Astrocyte of the cerebellum (primary cell): ENCODE measurements at regions not wholly inside any gene's neighbourhood (a gene's known extent, or its start where the extent isn't known, plus 50 kb on each side); places are given as distances from the start of the nearest gene placed in this dataset.

Experiments
- DNase-seq: peaks from one replicate; pipeline ENCODE4 v3.0.0-alpha.2; 2011; ENCODE audit warnings: low read depth
- H3K4me3 ChIP-seq: 2 replicates; pipeline ENCODE4 v1.5.1; 2011; ENCODE audit warnings: mild to moderate bottlenecking, low read depth, low read length, moderate library complexity
- CTCF ChIP-seq: IDR thresholded peaks from 2 replicates; pipeline ENCODE4 v1.5.1; 2012; ENCODE audit warnings: low read length, low read depth, moderate library complexity, mild to moderate bottlenecking; ENCODE audit errors: missing control alignments
- in situ Hi-C: cut with HindIII; loops from 2 replicates; pipeline ENCODE4 v1.10.0; 2017; ENCODE audit warnings: low sequenced_read_pairs

GRCh38 chr3:89571298-89571697 lies 463.9 kb downstream of the EPHA3 start:
- DNase-seq = no peak
- no peak overlapping the region for H3K4me3 ChIP-seq
- in situ Hi-C loops = no loop called here
- no peak for TF ChIP-seq CTCF

- TF ChIP-seq CTCF = no peak
- in situ Hi-C loops = no loop called here
- DNase-seq = no peak
- H3K4me3 ChIP-seq = no peak overlapping the region
These were observed 464.3 kb downstream of the EPHA3 start for GRCh38 chr3:89571707-89572106.

- in situ Hi-C loops = no loop called here
- DNase-seq = no peak
- no peak overlapping the region for H3K4me3 ChIP-seq
- no peak for TF ChIP-seq CTCF
These were observed 464.8 kb downstream of the EPHA3 start for GRCh38 chr3:89572261-89572660.

- in situ Hi-C loops = no loop called here
- DNase-seq = no peak
These were observed 469.0 kb downstream of the EPHA3 start for GRCh38 chr3:89576417-89576816.

GRCh38 chr3:89577637-89578530 lies 470.5 kb downstream of the EPHA3 start:
- no peak for TF ChIP-seq CTCF
- in situ Hi-C loops = no loop called here
- no peak for DNase-seq
- H3K4me3 ChIP-seq = no peak overlapping the region

More at GRCh38 chr3:89576417-89576816, 469.0 kb downstream of the EPHA3 start:
- TF ChIP-seq CTCF = no peak
- no peak overlapping the region for H3K4me3 ChIP-seq

- DNase-seq = no peak
- H3K4me3 ChIP-seq = no peak overlapping the region
- in situ Hi-C loops = no loop called here
- TF ChIP-seq CTCF = no peak
These were observed 473.4 kb downstream of the EPHA3 start for GRCh38 chr3:89580859-89581258.

- no peak for TF ChIP-seq CTCF
- no peak overlapping the region for H3K4me3 ChIP-seq
- in situ Hi-C loops = no loop called here
- no peak for DNase-seq
These were observed 477.0 kb downstream of the EPHA3 start for GRCh38 chr3:89584398-89584797.
